ENCODE measurements at regions not wholly inside any gene's neighbourhood (a gene's known extent, or its start where the extent isn't known, plus 50 kb on each side); places are given as distances from the start of the nearest gene placed in this dataset.

GRCh38 chr18:24630346-24630880 is 170.0 kb downstream of the HRH4 start:
- H3K4me3 ChIP-seq (ENCODE audit: low read depth in 1 of 3, low read length in 3 of 3): no peak overlapping the region
- H3K36me3 ChIP-seq (ENCODE audit: control insufficient read depth in 4 of 4, insufficient read depth in 3 of 4, low read depth in 1 of 4, low read length in 3 of 4): no peaks in the 10 kb centered on the region
- H3K9ac ChIP-seq (ENCODE audit: low read depth in 1 of 2, low read length in 2 of 2): no peak overlapping the region
- H3K9me3 ChIP-seq (ENCODE audit: control insufficient read depth in 4 of 4, low read length in 3 of 4): peaks cover 0 to under 1% (median 0%) of the 10 kb centered on the region in 4 donors
- H3K27me3 ChIP-seq (ENCODE audit: control insufficient read depth in 4 of 4, insufficient read depth in 4 of 4, low read length in 3 of 4): peaks cover 0 to 3% (median 0%) of the 10 kb centered on the region in 4 donors
- no peak for DNase-seq (ENCODE audit: low spot score)
- 68% methylated on average over 10 of the region's 10 CpGs for WGBS
- H3K4me1 ChIP-seq (ENCODE audit: control insufficient read depth in 4 of 4, insufficient read depth in 4 of 4, low read length in 3 of 4): no peaks in the 10 kb centered on the region
- TF ChIP-seq RXRA (IDR thresholded peaks at IDR 0.05) (no peak), NR2F2 (IDR thresholded peaks at IDR 0.05) (no peak), ATF3 (IDR thresholded peaks at IDR 0.05) (no peak), MAX (IDR thresholded peaks at IDR 0.05) (no peak), HNF4A (conservative IDR thresholded peaks at IDR 0.05) (no peak), RAD21 (IDR thresholded peaks at IDR 0.05) (no peak)
- H3K27ac ChIP-seq (ENCODE audit: low read depth in 1 of 2, low read length in 2 of 2): no peak overlapping the region

GRCh38 chr18:24631243-24632025 is 171.0 kb downstream of the HRH4 start:
- DNase-seq (ENCODE audit: low spot score): no peak
- no peak overlapping the region for H3K4me3 ChIP-seq (ENCODE audit: low read depth in 1 of 3, low read length in 3 of 3)
- no peak for TF ChIP-seq SP1 (IDR thresholded peaks at IDR 0.05)
- TF ChIP-seq HNF4A (conservative IDR thresholded peaks at IDR 0.05): no peak
- TF ChIP-seq RXRA (IDR thresholded peaks at IDR 0.05): no peak
- no peak for TF ChIP-seq GABPA (IDR thresholded peaks at IDR 0.05 in 1 of 2, conservative IDR thresholded peaks at IDR 0.05 in 1 of 2)
- no peak for TF ChIP-seq EGR1 (IDR thresholded peaks at IDR 0.05; ENCODE audit: low read depth in 2 of 2)
- no peak for TF ChIP-seq TAF1 (conservative IDR thresholded peaks at IDR 0.05)
- TF ChIP-seq HNF4G (IDR thresholded peaks at IDR 0.05): no peak

GRCh38 chr18:24632158-24632988 is 171.9 kb downstream of the HRH4 start:
- Histone ChIP-seq H3K4me3 (ENCODE audit: low read depth in 1 of 3, low read length in 3 of 3) (no peak overlapping the region), H3K27ac (ENCODE audit: low read depth in 1 of 2, low read length in 2 of 2) (no peak overlapping the region), H3K27me3 (ENCODE audit: control insufficient read depth in 4 of 4, insufficient read depth in 4 of 4, low read length in 3 of 4) (peaks cover 0 to 6% (median 0%) of the 10 kb centered on the region in 4 donors), H3K4me1 (ENCODE audit: control insufficient read depth in 4 of 4, insufficient read depth in 4 of 4, low read length in 3 of 4) (no peaks in the 10 kb centered on the region), H3K9me3 (ENCODE audit: control insufficient read depth in 4 of 4, low read length in 3 of 4) (no peaks in the 10 kb centered on the region), H3K9ac (ENCODE audit: low read depth in 1 of 2, low read length in 2 of 2) (no peak overlapping the region), H3K36me3 (ENCODE audit: control insufficient read depth in 4 of 4, insufficient read depth in 3 of 4, low read depth in 1 of 4, low read length in 3 of 4) (no peaks in the 10 kb centered on the region)
- DNase-seq (ENCODE audit: low spot score): no peak
- TF ChIP-seq NR2F2 (IDR thresholded peaks at IDR 0.05) (no peak), REST (IDR thresholded peaks at IDR 0.05) (no peak), GABPA (IDR thresholded peaks at IDR 0.05 in 1 of 2, conservative IDR thresholded peaks at IDR 0.05 in 1 of 2) (no peak), HNF4A (conservative IDR thresholded peaks at IDR 0.05) (no peak), CTCF (IDR thresholded peaks at IDR 0.05; ENCODE audit: low read depth, low read length, missing input control) (no peak), JUND (IDR thresholded peaks at IDR 0.05) (no peak), FOXA1 (IDR thresholded peaks at IDR 0.05) (no peak), MAX (IDR thresholded peaks at IDR 0.05) (no peak), ZBTB33 (IDR thresholded peaks at IDR 0.05) (no peak), ATF3 (IDR thresholded peaks at IDR 0.05) (no peak)
- WGBS: 74% methylated on average over 15 of the region's 15 CpGs

More at GRCh38 chr18:24631243-24632025, 171.0 kb downstream of the HRH4 start:
- Histone ChIP-seq H3K27ac (ENCODE audit: low read depth in 1 of 2, low read length in 2 of 2) (no peak overlapping the region), H3K36me3 (ENCODE audit: control insufficient read depth in 4 of 4, insufficient read depth in 3 of 4, low read depth in 1 of 4, low read length in 3 of 4) (no peaks in the 10 kb centered on the region), H3K4me1 (ENCODE audit: control insufficient read depth in 4 of 4, insufficient read depth in 4 of 4, low read length in 3 of 4) (no peaks in the 10 kb centered on the region), H3K9ac (ENCODE audit: low read depth in 1 of 2, low read length in 2 of 2) (no peak overlapping the region), H3K27me3 (ENCODE audit: control insufficient read depth in 4 of 4, insufficient read depth in 4 of 4, low read length in 3 of 4) (peaks cover 0 to 3% (median 0%) of the 10 kb centered on the region in 4 donors), H3K9me3 (ENCODE audit: control insufficient read depth in 4 of 4, low read length in 3 of 4) (no peaks in the 10 kb centered on the region)
- 41% methylated on average over 21 of the region's 21 CpGs for WGBS

All from liver (tissue), 8 donors.